WERI-Rb-1 (cell line): ENCODE measurements at regions not wholly inside any gene's neighbourhood (a gene's known extent, or its start where the extent isn't known, plus 50 kb on each side); places are given as distances from the start of the nearest gene placed in this dataset.

Experiments
- DNase-seq: peaks from one replicate; pipeline ENCODE4 v3.0.0-alpha.2; 2020
- H3K27ac ChIP-seq: fragments of 250-450 bp; sonication (Bioruptor Pico); 2 replicates; pipeline ENCODE4 v1.5.1; 2020; ENCODE audit warnings: mild to moderate bottlenecking, moderate library complexity
- H3K27me3 ChIP-seq: fragments of 250-450 bp; sonication (Bioruptor Pico); 2 replicates; pipeline ENCODE4 v1.5.1; 2021; ENCODE audit warnings: mild to moderate bottlenecking, low read depth, moderate library complexity; ENCODE audit not compliant: insufficient read depth, severe bottlenecking
- H3K36me3 ChIP-seq: fragments of 250-450 bp; sonication (Bioruptor Pico); 2 replicates; pipeline ENCODE4 v1.5.1; 2020; ENCODE audit warnings: mild to moderate bottlenecking, moderate library complexity
- H3K4me3 ChIP-seq: 2 replicates; pipeline ENCODE4 v1.5.1; 2011; ENCODE audit warnings: low read depth, mild to moderate bottlenecking, control low read depth, low read length
- H3K9me3 ChIP-seq: fragments of 250-450 bp; sonication (Bioruptor Pico); 2 replicates; pipeline ENCODE4 v1.5.1; 2021; ENCODE audit warnings: mild to moderate bottlenecking, moderate library complexity; ENCODE audit not compliant: severe bottlenecking
- TF ChIP-seq, protein P1 (sequence below): IDR thresholded peaks from 2 replicates; pipeline ENCODE4 v1.5.1; 2011; ENCODE audit warnings: low read depth, mild to moderate bottlenecking, control low read depth, inconsistent platforms, low read length

DNA sequence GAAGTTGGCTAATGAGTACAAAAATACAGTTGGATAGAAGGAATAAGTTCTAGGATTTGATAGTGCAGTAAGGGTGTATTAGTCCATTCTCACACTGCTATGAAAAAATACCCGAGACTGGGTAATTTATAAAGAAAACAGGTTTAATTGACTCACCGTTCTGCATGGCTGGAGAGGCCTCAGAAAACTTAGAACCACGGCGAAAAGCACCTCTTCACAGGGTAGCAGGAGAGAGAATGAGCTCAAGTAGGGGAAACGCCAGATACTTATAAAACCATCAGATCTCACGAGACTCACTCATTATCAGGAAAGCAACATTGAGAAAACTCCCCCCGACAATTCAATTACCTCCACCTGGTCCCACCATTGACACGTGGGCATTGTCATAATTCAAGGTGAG lies 483.3 kb downstream of the TUSC7 start:
- DNase-seq, result no peak
- no peak overlapping the region for H3K27ac ChIP-seq
- H3K27me3 ChIP-seq, result peaks cover 70% of the 10 kb centered on the region
- TF ChIP-seq, protein P1, sequence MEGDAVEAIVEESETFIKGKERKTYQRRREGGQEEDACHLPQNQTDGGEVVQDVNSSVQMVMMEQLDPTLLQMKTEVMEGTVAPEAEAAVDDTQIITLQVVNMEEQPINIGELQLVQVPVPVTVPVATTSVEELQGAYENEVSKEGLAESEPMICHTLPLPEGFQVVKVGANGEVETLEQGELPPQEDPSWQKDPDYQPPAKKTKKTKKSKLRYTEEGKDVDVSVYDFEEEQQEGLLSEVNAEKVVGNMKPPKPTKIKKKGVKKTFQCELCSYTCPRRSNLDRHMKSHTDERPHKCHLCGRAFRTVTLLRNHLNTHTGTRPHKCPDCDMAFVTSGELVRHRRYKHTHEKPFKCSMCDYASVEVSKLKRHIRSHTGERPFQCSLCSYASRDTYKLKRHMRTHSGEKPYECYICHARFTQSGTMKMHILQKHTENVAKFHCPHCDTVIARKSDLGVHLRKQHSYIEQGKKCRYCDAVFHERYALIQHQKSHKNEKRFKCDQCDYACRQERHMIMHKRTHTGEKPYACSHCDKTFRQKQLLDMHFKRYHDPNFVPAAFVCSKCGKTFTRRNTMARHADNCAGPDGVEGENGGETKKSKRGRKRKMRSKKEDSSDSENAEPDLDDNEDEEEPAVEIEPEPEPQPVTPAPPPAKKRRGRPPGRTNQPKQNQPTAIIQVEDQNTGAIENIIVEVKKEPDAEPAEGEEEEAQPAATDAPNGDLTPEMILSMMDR, result no peak
- H3K9me3 ChIP-seq, result no peaks in the 10 kb centered on the region
- no peaks in the 10 kb centered on the region for H3K36me3 ChIP-seq
- H3K4me3 ChIP-seq, result no peak overlapping the region

DNA sequence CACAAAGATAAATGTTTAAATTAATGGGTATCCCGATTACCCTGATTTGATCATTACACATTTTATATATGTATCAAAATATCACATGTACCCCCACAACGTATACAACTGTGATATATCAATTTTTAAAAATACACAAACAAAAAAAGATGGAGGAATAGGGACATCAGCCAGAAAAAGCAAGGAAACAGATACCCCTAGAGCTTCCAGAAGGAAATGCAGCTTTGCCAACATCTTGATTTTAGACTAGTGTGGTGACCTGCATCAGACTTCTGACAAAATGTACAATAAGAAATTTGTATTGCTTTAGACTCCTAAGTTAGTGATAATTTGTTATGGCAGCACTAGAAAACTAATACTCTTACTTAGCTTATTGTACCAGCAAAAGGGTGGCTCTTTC lies 483.8 kb downstream of the TUSC7 start:
- TF ChIP-seq, protein P1, result no peak
- DNase-seq, result no peak
- peaks cover 68% of the 10 kb centered on the region for H3K27me3 ChIP-seq
- no peaks in the 10 kb centered on the region for H3K9me3 ChIP-seq
- H3K4me3 ChIP-seq, result no peak overlapping the region
- no peaks in the 10 kb centered on the region for H3K36me3 ChIP-seq
- H3K27ac ChIP-seq, result no peak overlapping the region

DNA sequence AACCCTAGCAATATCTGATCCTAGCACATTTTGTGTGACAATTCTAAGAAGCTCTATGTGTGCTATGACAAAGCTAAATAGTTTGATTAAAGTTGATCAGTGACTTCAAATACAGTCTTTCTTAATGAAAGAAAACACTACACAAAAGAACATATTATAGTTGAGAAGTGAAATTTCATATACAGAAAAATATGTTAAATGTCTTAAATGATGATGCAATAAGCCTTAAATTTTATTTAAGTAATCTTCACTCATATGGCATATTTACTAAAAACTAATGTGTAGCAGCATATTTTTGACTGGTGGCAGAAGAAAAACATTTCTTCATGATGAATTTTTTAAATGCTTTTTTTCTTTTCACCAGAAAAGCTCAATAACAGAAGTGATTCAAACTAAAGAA lies 485.5 kb downstream of the TUSC7 start:
- TF ChIP-seq, protein P1, result no peak

DNA sequence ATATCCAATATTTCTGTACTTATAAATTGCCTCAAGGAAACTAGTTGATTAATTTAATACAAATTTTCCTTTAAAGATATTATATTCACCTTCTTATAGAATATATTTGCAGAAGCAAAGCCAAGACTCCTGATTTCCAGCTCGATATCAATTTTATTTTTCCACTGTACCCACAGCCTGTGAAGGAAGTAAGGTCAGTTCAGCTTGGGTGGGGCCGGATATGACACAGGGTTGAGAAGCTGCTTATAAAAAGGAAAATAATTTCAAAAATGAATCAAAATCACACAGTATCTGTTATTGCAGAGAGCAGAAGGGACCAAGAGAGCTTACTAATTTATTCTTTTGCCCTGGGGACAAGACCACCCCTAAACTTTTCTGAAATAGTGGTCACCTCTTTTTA lies 491.4 kb downstream of the TUSC7 start:
- H3K9me3 ChIP-seq, result no peaks in the 10 kb centered on the region
- H3K36me3 ChIP-seq, result no peaks in the 10 kb centered on the region
- TF ChIP-seq, protein P1, result no peak
- H3K4me3 ChIP-seq, result no peak overlapping the region
- no peak overlapping the region for H3K27ac ChIP-seq
- H3K27me3 ChIP-seq, result peaks cover 49% of the 10 kb centered on the region
- no peak for DNase-seq

More for the DNA sequence above, 485.5 kb downstream of the TUSC7 start:
- H3K4me3 ChIP-seq, result no peak overlapping the region
- H3K36me3 ChIP-seq, result no peaks in the 10 kb centered on the region
- H3K9me3 ChIP-seq, result no peaks in the 10 kb centered on the region
- H3K27me3 ChIP-seq, result peaks cover 63% of the 10 kb centered on the region
- DNase-seq, result no peak
- H3K27ac ChIP-seq, result no peak overlapping the region

DNA sequence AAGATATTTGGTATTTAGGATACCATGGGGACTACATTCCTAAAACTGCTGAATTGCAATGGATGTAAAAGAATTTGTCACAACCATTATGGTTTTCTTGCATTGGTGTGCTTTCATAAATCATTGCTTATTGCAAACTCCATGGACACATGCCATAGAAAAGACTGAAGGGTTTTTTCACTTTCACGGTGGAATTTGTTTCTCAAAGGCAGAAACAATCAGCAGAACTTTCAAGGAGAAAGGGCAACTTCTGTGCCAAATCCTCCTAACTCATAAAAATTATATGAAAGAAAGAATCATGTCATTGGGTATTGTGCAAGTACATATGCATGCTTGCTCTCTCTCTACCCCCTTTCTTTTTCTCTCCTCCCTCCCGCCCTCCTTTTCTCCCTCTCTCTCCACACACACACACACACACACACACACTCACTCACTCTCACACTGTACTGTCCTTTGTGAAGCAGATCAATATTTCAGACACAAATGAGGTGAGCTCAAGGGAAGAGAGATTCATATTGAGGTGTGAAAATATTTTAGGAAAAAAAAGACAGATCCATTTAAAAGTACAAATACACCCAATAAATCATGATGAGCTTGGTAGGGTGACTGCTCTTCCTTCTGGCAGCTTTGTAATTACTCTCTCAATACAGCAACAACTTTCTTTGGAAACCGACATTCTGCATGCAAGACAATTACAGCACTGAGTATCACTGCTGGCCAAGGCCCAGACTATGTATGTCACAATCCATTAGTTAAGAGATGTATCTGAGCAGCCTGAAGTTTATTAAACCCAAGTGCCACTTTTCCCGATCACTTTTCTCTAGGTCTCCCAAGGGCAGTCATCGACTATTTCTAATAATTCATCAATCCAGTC lies 492.6 kb downstream of the TUSC7 start:
- H3K9me3 ChIP-seq, result no peaks in the 10 kb centered on the region
- H3K36me3 ChIP-seq, result no peaks in the 10 kb centered on the region
- no peak for DNase-seq
- no peak overlapping the region for H3K4me3 ChIP-seq
- peaks cover 45% of the 10 kb centered on the region for H3K27me3 ChIP-seq
- no peak overlapping the region for H3K27ac ChIP-seq
- TF ChIP-seq, protein P1, result no peak

DNA sequence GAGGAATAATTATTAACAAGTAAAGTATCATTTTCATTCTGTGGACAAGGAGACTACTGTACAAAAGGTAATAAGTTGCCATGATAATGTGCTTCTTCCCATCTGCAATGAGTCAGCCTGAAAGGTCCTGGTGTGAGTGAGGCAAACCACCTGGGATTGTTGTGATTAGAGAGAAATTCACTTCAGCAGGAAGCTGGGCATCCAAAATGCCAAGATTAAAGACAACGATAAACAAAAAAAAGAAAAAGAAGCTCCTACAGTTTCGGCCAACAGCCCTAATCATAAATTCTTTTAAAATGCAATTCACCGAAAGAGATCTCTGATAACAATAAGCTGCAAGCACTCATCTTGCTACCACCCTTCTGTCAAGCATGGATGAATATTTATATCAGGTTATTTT lies 507.8 kb downstream of the TUSC7 start:
- DNase-seq, result no peak
- TF ChIP-seq, protein P1, result no peak
- no peak overlapping the region for H3K4me3 ChIP-seq
- H3K27ac ChIP-seq, result no peak overlapping the region
- H3K9me3 ChIP-seq, result peaks cover 3% of the 10 kb centered on the region
- H3K27me3 ChIP-seq, result peaks cover 23% of the 10 kb centered on the region
- no peaks in the 10 kb centered on the region for H3K36me3 ChIP-seq
